Stimulated activated naive CD8-positive, alpha-beta T cell treated with anti-CD3 and anti-CD28 coated beads, Interleukin-15, Interleukin-2, amounts not matched to agents 100 ng/mL and 50 ng/mL, for 24 hours (primary cell): ENCODE measurements at regions not wholly inside any gene's neighbourhood (a gene's known extent, or its start where the extent isn't known, plus 50 kb on each side); places are given as distances from the start of the nearest gene placed in this dataset.
"Not testable (repeated sequence)": the region's sequence is repeated elsewhere in the genome, so short reads cannot be mapped to it uniquely, and the experiment has no call there.

Experiments
- H3K27ac Mint-ChIP-seq: one replicate; pipeline ENCODE4 v1.8.0; 2021; ENCODE audit warnings: mild to moderate bottlenecking, mixed read lengths
- H3K27me3 Mint-ChIP-seq: one replicate; pipeline ENCODE4 v1.8.0; 2021; ENCODE audit warnings: mixed read lengths
- H3K36me3 Mint-ChIP-seq: one replicate; pipeline ENCODE4 v1.8.0; 2021; ENCODE audit warnings: low read depth, mixed read lengths
- H3K4me1 Mint-ChIP-seq: one replicate; pipeline ENCODE4 v1.8.0; 2021; ENCODE audit warnings: low read depth, mixed read lengths
- H3K4me3 Mint-ChIP-seq: one replicate; pipeline ENCODE4 v1.8.0; 2021; ENCODE audit warnings: mild to moderate bottlenecking, mixed read lengths
- H3K9me3 Mint-ChIP-seq: one replicate; pipeline ENCODE4 v1.8.0; 2021; ENCODE audit warnings: mixed read lengths

GRCh38 chr7:13603016-13603415, 386.4 kb downstream of the ETV1 start:
- no peaks in the 10 kb centered on the region for H3K4me1 Mint-ChIP-seq
- H3K27ac Mint-ChIP-seq: no peak overlapping the region
- no peak overlapping the region for H3K4me3 Mint-ChIP-seq
- no peaks in the 10 kb centered on the region for H3K36me3 Mint-ChIP-seq
- H3K9me3 Mint-ChIP-seq: peaks cover 11% of the 10 kb centered on the region
- H3K27me3 Mint-ChIP-seq: no peaks in the 10 kb centered on the region

GRCh38 chr7:13603661-13604060, 385.8 kb downstream of the ETV1 start:
- Mint-ChIP-seq H3K27ac (no peak overlapping the region), H3K4me3 (no peak overlapping the region), H3K36me3 (no peaks in the 10 kb centered on the region), H3K4me1 (no peaks in the 10 kb centered on the region), H3K27me3 (no peaks in the 10 kb centered on the region), H3K9me3 (peaks cover 11% of the 10 kb centered on the region)

- Mint-ChIP-seq H3K36me3 (no peaks in the 10 kb centered on the region), H3K4me3 (no peak overlapping the region), H3K4me1 (no peaks in the 10 kb centered on the region), H3K27ac (no peak overlapping the region), H3K9me3 (peaks cover 11% of the 10 kb centered on the region), H3K27me3 (no peaks in the 10 kb centered on the region)
These were observed 385.3 kb downstream of the ETV1 start for GRCh38 chr7:13604178-13604577.

- peaks cover 11% of the 10 kb centered on the region for H3K9me3 Mint-ChIP-seq
- H3K4me3 Mint-ChIP-seq: no peak overlapping the region
- H3K36me3 Mint-ChIP-seq: no peaks in the 10 kb centered on the region
- no peaks in the 10 kb centered on the region for H3K4me1 Mint-ChIP-seq
- H3K27me3 Mint-ChIP-seq: no peaks in the 10 kb centered on the region
- no peak overlapping the region for H3K27ac Mint-ChIP-seq
These were observed 379.1 kb downstream of the ETV1 start for GRCh38 chr7:13610372-13610771.

- no peak overlapping the region for H3K4me3 Mint-ChIP-seq
- no peak overlapping the region for H3K27ac Mint-ChIP-seq
- H3K36me3 Mint-ChIP-seq: no peaks in the 10 kb centered on the region
- no peaks in the 10 kb centered on the region for H3K4me1 Mint-ChIP-seq
- no peaks in the 10 kb centered on the region for H3K27me3 Mint-ChIP-seq
- H3K9me3 Mint-ChIP-seq: no peaks in the 10 kb centered on the region
These were observed 373.8 kb downstream of the ETV1 start for GRCh38 chr7:13615679-13616078.

- Mint-ChIP-seq H3K36me3 (no peaks in the 10 kb centered on the region), H3K4me1 (no peaks in the 10 kb centered on the region), H3K27me3 (no peaks in the 10 kb centered on the region), H3K4me3 (no peak overlapping the region), H3K9me3 (no peaks in the 10 kb centered on the region), H3K27ac (no peak overlapping the region)
These were observed 362.0 kb downstream of the ETV1 start for GRCh38 chr7:13627455-13627854.

GRCh38 chr7:13628239-13629001, 361.0 kb downstream of the ETV1 start:
- Mint-ChIP-seq H3K27me3 (no peaks in the 10 kb centered on the region), H3K36me3 (no peaks in the 10 kb centered on the region), H3K27ac (no peak overlapping the region), H3K9me3 (no peaks in the 10 kb centered on the region), H3K4me1 (no peaks in the 10 kb centered on the region), H3K4me3 (no peak overlapping the region)

GRCh38 chr7:13631207-13632049, 358.0 kb downstream of the ETV1 start:
- not testable (repeated sequence) for H3K4me1 Mint-ChIP-seq, H3K27me3 Mint-ChIP-seq, H3K4me3 Mint-ChIP-seq, H3K36me3 Mint-ChIP-seq, H3K9me3 Mint-ChIP-seq, H3K27ac Mint-ChIP-seq

- no peaks in the 10 kb centered on the region for H3K27me3 Mint-ChIP-seq
- H3K27ac Mint-ChIP-seq: no peak overlapping the region
- H3K9me3 Mint-ChIP-seq: no peaks in the 10 kb centered on the region
- no peak overlapping the region for H3K4me3 Mint-ChIP-seq
- H3K36me3 Mint-ChIP-seq: no peaks in the 10 kb centered on the region
- H3K4me1 Mint-ChIP-seq: no peaks in the 10 kb centered on the region
These were observed 355.6 kb downstream of the ETV1 start for GRCh38 chr7:13633857-13634256.

GRCh38 chr7:13639396-13639795, 350.1 kb downstream of the ETV1 start:
- no peaks in the 10 kb centered on the region for H3K9me3 Mint-ChIP-seq
- H3K4me3 Mint-ChIP-seq: no peak overlapping the region
- no peaks in the 10 kb centered on the region for H3K27me3 Mint-ChIP-seq
- H3K36me3 Mint-ChIP-seq: no peaks in the 10 kb centered on the region
- no peaks in the 10 kb centered on the region for H3K4me1 Mint-ChIP-seq
- H3K27ac Mint-ChIP-seq: no peak overlapping the region

GRCh38 chr7:13641714-13642113, 347.8 kb downstream of the ETV1 start:
- no peaks in the 10 kb centered on the region for H3K9me3 Mint-ChIP-seq
- H3K4me1 Mint-ChIP-seq: no peaks in the 10 kb centered on the region
- no peak overlapping the region for H3K4me3 Mint-ChIP-seq
- no peaks in the 10 kb centered on the region for H3K27me3 Mint-ChIP-seq
- H3K36me3 Mint-ChIP-seq: no peaks in the 10 kb centered on the region
- no peak overlapping the region for H3K27ac Mint-ChIP-seq

GRCh38 chr7:13651167-13651566, 338.3 kb downstream of the ETV1 start:
- Mint-ChIP-seq H3K4me3 (no peak overlapping the region), H3K27me3 (no peaks in the 10 kb centered on the region), H3K36me3 (no peaks in the 10 kb centered on the region), H3K9me3 (no peaks in the 10 kb centered on the region), H3K4me1 (no peaks in the 10 kb centered on the region), H3K27ac (no peak overlapping the region)

- H3K4me1 Mint-ChIP-seq: no peaks in the 10 kb centered on the region
- no peaks in the 10 kb centered on the region for H3K36me3 Mint-ChIP-seq
- no peak overlapping the region for H3K27ac Mint-ChIP-seq
- H3K4me3 Mint-ChIP-seq: no peak overlapping the region
- no peaks in the 10 kb centered on the region for H3K27me3 Mint-ChIP-seq
- peaks cover 7% of the 10 kb centered on the region for H3K9me3 Mint-ChIP-seq
These were observed 333.1 kb downstream of the ETV1 start for GRCh38 chr7:13656330-13656729.

- no peak overlapping the region for H3K27ac Mint-ChIP-seq
- H3K36me3 Mint-ChIP-seq: no peaks in the 10 kb centered on the region
- no peaks in the 10 kb centered on the region for H3K4me1 Mint-ChIP-seq
- H3K27me3 Mint-ChIP-seq: no peaks in the 10 kb centered on the region
- no peak overlapping the region for H3K4me3 Mint-ChIP-seq
- no peaks in the 10 kb centered on the region for H3K9me3 Mint-ChIP-seq
These were observed 316.2 kb downstream of the ETV1 start for GRCh38 chr7:13673290-13673689.

- no peaks in the 10 kb centered on the region for H3K27me3 Mint-ChIP-seq
- no peak overlapping the region for H3K27ac Mint-ChIP-seq
- H3K4me1 Mint-ChIP-seq: no peaks in the 10 kb centered on the region
- no peaks in the 10 kb centered on the region for H3K9me3 Mint-ChIP-seq
- no peak overlapping the region for H3K4me3 Mint-ChIP-seq
- H3K36me3 Mint-ChIP-seq: no peaks in the 10 kb centered on the region
These were observed 306.8 kb downstream of the ETV1 start for GRCh38 chr7:13682626-13683025.
